ENCODE measurements at regions not wholly inside any gene's neighbourhood (a gene's known extent, or its start where the extent isn't known, plus 50 kb on each side); places are given as distances from the start of the nearest gene placed in this dataset.

DNA sequence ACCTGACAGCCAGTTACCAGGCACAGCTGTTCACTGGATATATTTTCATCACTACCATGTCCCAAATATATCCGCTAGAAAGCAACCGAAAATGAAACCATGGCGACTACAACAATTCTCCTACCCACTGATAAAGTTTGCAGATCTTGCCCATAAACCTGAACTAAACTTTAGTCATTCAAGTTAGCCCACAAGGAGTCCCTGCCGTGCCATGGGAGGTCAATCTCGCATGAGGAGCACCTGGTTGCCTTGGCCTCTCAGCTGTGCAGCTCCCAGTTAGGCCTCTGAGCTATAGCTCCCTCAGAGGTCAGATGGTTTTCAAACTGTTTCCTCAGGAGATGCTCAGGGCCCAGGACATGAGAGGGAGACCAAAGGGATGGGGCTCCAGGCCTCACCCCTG, 211.1 kb upstream of the RNF32 start:
- Histone ChIP-seq H3K4me1 (no peaks in the 10 kb centered on the region), H3K4me3 (no peak overlapping the region), H3K27ac (no peak overlapping the region), H3K36me3 (no peaks in the 10 kb centered on the region), H3K9me3 (no peaks in the 10 kb centered on the region), H3K27me3 (no peaks in the 10 kb centered on the region)
- no peak for TF ChIP-seq POLR2AphosphoS5 (IDR thresholded peaks at IDR 0.05)
- TF ChIP-seq, protein P1, sequence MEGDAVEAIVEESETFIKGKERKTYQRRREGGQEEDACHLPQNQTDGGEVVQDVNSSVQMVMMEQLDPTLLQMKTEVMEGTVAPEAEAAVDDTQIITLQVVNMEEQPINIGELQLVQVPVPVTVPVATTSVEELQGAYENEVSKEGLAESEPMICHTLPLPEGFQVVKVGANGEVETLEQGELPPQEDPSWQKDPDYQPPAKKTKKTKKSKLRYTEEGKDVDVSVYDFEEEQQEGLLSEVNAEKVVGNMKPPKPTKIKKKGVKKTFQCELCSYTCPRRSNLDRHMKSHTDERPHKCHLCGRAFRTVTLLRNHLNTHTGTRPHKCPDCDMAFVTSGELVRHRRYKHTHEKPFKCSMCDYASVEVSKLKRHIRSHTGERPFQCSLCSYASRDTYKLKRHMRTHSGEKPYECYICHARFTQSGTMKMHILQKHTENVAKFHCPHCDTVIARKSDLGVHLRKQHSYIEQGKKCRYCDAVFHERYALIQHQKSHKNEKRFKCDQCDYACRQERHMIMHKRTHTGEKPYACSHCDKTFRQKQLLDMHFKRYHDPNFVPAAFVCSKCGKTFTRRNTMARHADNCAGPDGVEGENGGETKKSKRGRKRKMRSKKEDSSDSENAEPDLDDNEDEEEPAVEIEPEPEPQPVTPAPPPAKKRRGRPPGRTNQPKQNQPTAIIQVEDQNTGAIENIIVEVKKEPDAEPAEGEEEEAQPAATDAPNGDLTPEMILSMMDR (IDR thresholded peaks at IDR 0.05): no peak
- TF ChIP-seq POLR2A (IDR thresholded peaks at IDR 0.05): no peak
- no peak for DNase-seq (ENCODE audit: low spot score in 2 of 2)
- intact Hi-C loops (cut with DNase I; ENCODE audit: low total_unique reads): no loop called here

DNA sequence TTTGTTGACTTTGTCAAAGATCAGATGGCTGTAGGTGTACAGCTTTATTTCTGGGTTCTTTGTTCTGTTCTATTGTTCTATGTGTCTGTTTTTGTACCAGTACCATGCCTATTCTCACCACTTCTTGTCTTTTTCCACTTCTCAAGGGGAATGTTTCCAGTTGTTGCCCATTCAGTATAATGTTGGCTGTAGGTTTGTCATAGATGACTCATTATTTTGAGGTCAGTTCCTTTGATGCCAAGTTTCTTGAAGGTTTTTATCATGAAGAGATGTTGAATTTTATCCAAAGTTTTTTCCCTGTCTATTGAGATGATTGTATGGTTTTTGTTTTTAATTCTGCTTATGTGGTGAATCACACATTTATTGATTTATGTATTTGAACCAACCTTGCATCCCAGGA, 216.7 kb upstream of the RNF32 start:
- no peak for DNase-seq (ENCODE audit: low spot score in 2 of 2)
- H3K36me3 ChIP-seq: no peaks in the 10 kb centered on the region
- no peaks in the 10 kb centered on the region for H3K4me1 ChIP-seq
- H3K27ac ChIP-seq: no peak overlapping the region
- no peak for TF ChIP-seq POLR2AphosphoS5 (IDR thresholded peaks at IDR 0.05)
- TF ChIP-seq, protein P1 (IDR thresholded peaks at IDR 0.05): no peak
- TF ChIP-seq POLR2A (IDR thresholded peaks at IDR 0.05): no peak
- no peaks in the 10 kb centered on the region for H3K9me3 ChIP-seq
- no peaks in the 10 kb centered on the region for H3K27me3 ChIP-seq
- intact Hi-C loops (cut with DNase I; ENCODE audit: low total_unique reads): no loop called here
- no peak overlapping the region for H3K4me3 ChIP-seq

DNA sequence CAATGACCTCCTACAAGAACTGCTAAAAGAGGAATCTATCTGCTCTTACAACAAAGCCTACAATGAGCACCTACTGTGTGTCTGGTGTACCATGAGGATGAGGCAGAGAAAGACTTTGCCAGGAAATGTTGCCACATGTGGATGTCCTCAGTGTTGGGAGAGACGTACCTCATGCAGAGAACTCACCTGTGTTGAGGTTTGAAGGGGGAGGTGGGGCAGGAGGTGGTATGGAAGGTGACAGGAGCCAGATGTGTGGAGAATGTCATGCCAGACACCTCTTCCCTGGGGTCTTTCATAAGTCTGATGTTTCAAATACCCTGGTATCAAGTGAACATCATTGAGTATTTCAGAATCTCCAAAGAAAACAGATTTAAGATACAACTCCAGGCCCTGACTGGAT, 220.1 kb upstream of the RNF32 start:
- Histone ChIP-seq H3K4me3 (no peak overlapping the region), H3K36me3 (no peaks in the 10 kb centered on the region), H3K27me3 (no peaks in the 10 kb centered on the region), H3K9me3 (no peaks in the 10 kb centered on the region), H3K27ac (no peak overlapping the region), H3K4me1 (no peaks in the 10 kb centered on the region)
- DNase-seq (ENCODE audit: low spot score in 2 of 2): no peak
- intact Hi-C loops (cut with DNase I; ENCODE audit: low total_unique reads): no loop called here
- no peak for TF ChIP-seq POLR2A (IDR thresholded peaks at IDR 0.05)
- TF ChIP-seq POLR2AphosphoS5 (IDR thresholded peaks at IDR 0.05): no peak
- TF ChIP-seq, protein P1 (IDR thresholded peaks at IDR 0.05): no peak

DNA sequence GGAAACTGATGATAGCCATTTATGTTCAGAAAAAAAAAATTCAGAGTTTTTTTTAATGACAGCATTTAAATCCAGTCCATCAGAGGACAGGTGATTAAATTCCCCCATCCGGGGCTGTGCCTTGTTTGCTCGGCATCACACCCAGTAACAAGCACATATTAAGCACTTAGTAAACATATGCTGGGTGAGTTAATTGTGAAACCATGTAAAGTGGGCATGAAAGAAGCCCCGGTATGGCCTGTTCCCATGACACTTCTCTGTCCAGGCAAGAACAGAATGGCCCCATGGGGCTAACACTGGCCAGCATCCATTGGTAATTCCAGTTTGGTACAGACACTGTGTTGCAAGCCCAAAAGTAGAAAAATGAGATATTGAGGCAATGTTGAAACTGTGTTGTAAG, 220.8 kb upstream of the RNF32 start:
- H3K27ac ChIP-seq: no peak overlapping the region
- no peaks in the 10 kb centered on the region for H3K27me3 ChIP-seq
- no peaks in the 10 kb centered on the region for H3K36me3 ChIP-seq
- intact Hi-C loops (cut with DNase I; ENCODE audit: low total_unique reads): no loop called here
- no peak for DNase-seq (ENCODE audit: low spot score in 2 of 2)
- no peaks in the 10 kb centered on the region for H3K9me3 ChIP-seq
- no peaks in the 10 kb centered on the region for H3K4me1 ChIP-seq
- TF ChIP-seq POLR2AphosphoS5 (IDR thresholded peaks at IDR 0.05): no peak
- no peak overlapping the region for H3K4me3 ChIP-seq

DNA sequence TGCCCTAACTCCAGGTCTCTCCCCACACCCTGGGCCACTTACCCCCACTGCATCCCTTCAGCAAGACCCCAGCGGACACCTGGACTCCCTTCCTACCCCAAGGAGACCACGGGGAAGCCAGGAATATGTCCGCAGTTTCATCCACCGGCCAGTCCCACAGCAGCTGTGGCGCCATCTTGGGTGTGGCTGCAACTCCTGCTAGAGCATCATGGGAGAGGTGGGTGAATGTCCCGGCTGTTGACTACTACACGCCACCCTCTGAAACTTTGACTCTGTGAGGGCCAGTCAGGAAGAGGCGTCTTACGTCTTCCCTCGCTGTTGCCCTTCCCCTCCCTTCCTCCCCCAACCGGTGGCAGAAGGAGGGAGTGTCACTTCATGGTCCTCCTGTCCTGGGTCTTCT, 238.3 kb upstream of the RNF32 start:
- H3K27ac ChIP-seq: no peak overlapping the region
- intact Hi-C loops (cut with DNase I; ENCODE audit: low total_unique reads): no loop called here
- no peaks in the 10 kb centered on the region for H3K36me3 ChIP-seq
- H3K27me3 ChIP-seq: peaks cover 0 to 5% of the 10 kb centered on the region in 2 donors
- no peak overlapping the region for H3K4me3 ChIP-seq
- no peak for DNase-seq (ENCODE audit: low spot score in 2 of 2)
- H3K4me1 ChIP-seq: no peaks in the 10 kb centered on the region
- H3K9me3 ChIP-seq: no peaks in the 10 kb centered on the region
- no peak for TF ChIP-seq POLR2AphosphoS5 (IDR thresholded peaks at IDR 0.05)
- no peak for TF ChIP-seq POLR2A (IDR thresholded peaks at IDR 0.05)
- TF ChIP-seq, protein P1 (IDR thresholded peaks at IDR 0.05): no peak

DNA sequence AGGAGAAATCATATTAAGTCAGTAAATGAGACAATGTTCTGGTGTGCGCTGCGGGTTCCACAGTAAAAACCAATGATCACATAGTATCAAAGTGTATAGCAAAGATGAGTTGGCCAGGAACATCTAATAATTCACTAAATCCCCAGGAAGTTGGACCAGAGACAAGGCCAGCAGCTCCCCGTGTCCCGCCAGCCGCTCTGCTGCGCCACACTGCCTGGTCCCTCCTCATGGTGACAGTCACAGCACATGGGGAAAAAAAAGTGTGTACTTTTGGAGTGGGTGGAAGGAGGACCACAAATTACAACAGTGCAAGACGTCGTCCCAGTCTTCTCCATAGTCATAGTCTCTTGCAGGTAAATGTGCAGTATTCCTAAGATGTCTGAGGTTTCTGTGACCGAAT, 239.0 kb upstream of the RNF32 start:
- Histone ChIP-seq H3K4me3 (no peak overlapping the region), H3K9me3 (no peaks in the 10 kb centered on the region)

More for the DNA sequence above, 239.0 kb upstream of the RNF32 start:
- H3K27me3 ChIP-seq: peaks cover 0 to 5% of the 10 kb centered on the region in 2 donors
- no peak for TF ChIP-seq POLR2A (IDR thresholded peaks at IDR 0.05)
- TF ChIP-seq, protein P1 (IDR thresholded peaks at IDR 0.05): no peak
- no peak for TF ChIP-seq POLR2AphosphoS5 (IDR thresholded peaks at IDR 0.05)
- no peaks in the 10 kb centered on the region for H3K36me3 ChIP-seq
- DNase-seq (ENCODE audit: low spot score in 2 of 2): no peak
- H3K4me1 ChIP-seq: no peaks in the 10 kb centered on the region
- intact Hi-C loops (cut with DNase I; ENCODE audit: low total_unique reads): no loop called here
- H3K27ac ChIP-seq: no peak overlapping the region

Measured in breast epithelium (tissue), 4 donors.